Right lobe of liver (tissue), 6 donors: ENCODE measurements at regions not wholly inside any gene's neighbourhood (a gene's known extent, or its start where the extent isn't known, plus 50 kb on each side); places are given as distances from the start of the nearest gene placed in this dataset.

Source experiments
- ATAC-seq, 4 donors: fragments of 200-7000 bp; cut with Tn5 transposase; one replicate each; pipeline ENCODE4 v1.9.1; 2020; ENCODE audit warnings: mild to moderate bottlenecking in 4 of 4, moderate library complexity in 4 of 4
- DNase-seq, 3 donors: peaks; one replicate each; pipeline ENCODE4 v3.0.0-alpha.2; 2020
- H3K27ac ChIP-seq, 3 donors: fragments of 200-600 bp; one replicate each; pipeline ENCODE4 v1.8.0; 2022
- H3K27me3 ChIP-seq, 2 donors: fragments of 200-600 bp; one replicate each; pipeline ENCODE4 v1.8.0; 2022
- H3K36me3 ChIP-seq, 4 donors: fragments of 200-600 bp; sonication (generic) in 1 of 4; one replicate each; pipeline versions ENCODE4 v1.5.1 to v1.8.0; 2017 to 2022; ENCODE audit warnings: control low read depth in 1 of 4
- H3K4me1 ChIP-seq, 4 donors: fragments of 200-600 bp; sonication (generic) in 1 of 4; one replicate each; pipeline versions ENCODE4 v1.5.1 to v1.8.0; 2017 to 2022; ENCODE audit warnings: control low read depth in 1 of 4
- H3K4me3 ChIP-seq, 3 donors: fragments of 200-600 bp; one replicate each; pipeline ENCODE4 v1.8.0; 2022
- H3K9me3 ChIP-seq, 4 donors: fragments of 200-600 bp; sonication (generic) in 1 of 4; one replicate each; pipeline versions ENCODE4 v1.5.1 to v1.8.0; 2017 to 2022; ENCODE audit warnings: control low read depth in 1 of 4
- POLR2A ChIP-seq: fragments of 450-650 bp; IDR thresholded peaks from one replicate; pipeline ENCODE4 v1.6.1; 2017; ENCODE audit warnings: antibody characterized with exemption, mild to moderate bottlenecking
- WGBS: methylation state at CpG from one replicate; pipeline ENCODE4 v1.1.6; 2018; ENCODE audit warnings: low coverage, low lambda C conversion rate; ENCODE audit not compliant: insufficient coverage; ENCODE audit errors: missing lambda C conversion rate; 5-methylcytosine and 5-hydroxymethylcytosine counted together
- intact Hi-C, 2 donors: fragments of 100-400 bp; cut with DNase I; formaldehyde crosslinking; loops; one replicate each; pipeline versions ENCODE4 v1.11.2 to v1.14.1; 2022
- TF ChIP-seq, protein P1 (sequence below), 4 donors: fragments of 200-600 bp in 3 of 4; fragments of 450-650 bp in 1 of 4; IDR thresholded peaks; one replicate each; pipeline versions ENCODE4 v1.5.1 to v1.8.0; 2016 to 2022; ENCODE audit warnings: antibody characterized with exemption in 4 of 4, mild to moderate bottlenecking in 2 of 4
- donor health status: DM: no; HTN: yes; CAD: no.
- donor health status: DM: no; HTN: no; CAD: no.
- donor health status: DM: no; HTN: no; CAD: no.
- donor health status: DM: no; HTN: yes; CAD: no.
- donor health status: DM: no; HTN: yes; CAD: no.

DNA sequence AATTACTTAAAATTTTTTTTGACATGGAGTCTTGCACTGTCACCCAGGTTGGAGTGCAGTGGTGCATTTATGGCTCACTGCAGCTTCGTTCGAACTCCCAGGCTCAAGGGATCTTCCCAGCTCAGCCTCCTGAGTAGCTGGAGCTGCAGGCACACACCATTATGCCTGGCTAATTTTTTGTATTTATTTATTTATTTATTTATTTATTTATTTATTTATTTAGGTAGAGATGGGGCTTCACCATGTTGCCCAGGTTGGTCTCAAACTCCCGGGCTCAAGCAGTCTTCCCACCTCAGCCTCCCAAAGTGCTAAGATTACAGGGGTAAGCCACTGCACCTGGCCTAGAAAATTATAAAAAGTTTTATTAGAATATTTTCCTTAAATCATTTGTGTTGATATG lies 73.6 kb downstream of the DACT1 start:
- no peaks in the 10 kb centered on the region for H3K4me1 ChIP-seq
- TF ChIP-seq, protein P1, sequence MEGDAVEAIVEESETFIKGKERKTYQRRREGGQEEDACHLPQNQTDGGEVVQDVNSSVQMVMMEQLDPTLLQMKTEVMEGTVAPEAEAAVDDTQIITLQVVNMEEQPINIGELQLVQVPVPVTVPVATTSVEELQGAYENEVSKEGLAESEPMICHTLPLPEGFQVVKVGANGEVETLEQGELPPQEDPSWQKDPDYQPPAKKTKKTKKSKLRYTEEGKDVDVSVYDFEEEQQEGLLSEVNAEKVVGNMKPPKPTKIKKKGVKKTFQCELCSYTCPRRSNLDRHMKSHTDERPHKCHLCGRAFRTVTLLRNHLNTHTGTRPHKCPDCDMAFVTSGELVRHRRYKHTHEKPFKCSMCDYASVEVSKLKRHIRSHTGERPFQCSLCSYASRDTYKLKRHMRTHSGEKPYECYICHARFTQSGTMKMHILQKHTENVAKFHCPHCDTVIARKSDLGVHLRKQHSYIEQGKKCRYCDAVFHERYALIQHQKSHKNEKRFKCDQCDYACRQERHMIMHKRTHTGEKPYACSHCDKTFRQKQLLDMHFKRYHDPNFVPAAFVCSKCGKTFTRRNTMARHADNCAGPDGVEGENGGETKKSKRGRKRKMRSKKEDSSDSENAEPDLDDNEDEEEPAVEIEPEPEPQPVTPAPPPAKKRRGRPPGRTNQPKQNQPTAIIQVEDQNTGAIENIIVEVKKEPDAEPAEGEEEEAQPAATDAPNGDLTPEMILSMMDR (IDR thresholded peaks at IDR 0.05): no peak
- no peak for TF ChIP-seq POLR2A
- H3K27ac ChIP-seq: no peak overlapping the region
- H3K36me3 ChIP-seq: no peaks in the 10 kb centered on the region
- ATAC-seq (no peak), DNase-seq (no peak)
- intact Hi-C loops: no loop called here
- no peaks in the 10 kb centered on the region for H3K9me3 ChIP-seq
- WGBS: 70% methylated on average over 1 of the region's 3 CpGs
- no peak overlapping the region for H3K4me3 ChIP-seq
- no peaks in the 10 kb centered on the region for H3K27me3 ChIP-seq

DNA sequence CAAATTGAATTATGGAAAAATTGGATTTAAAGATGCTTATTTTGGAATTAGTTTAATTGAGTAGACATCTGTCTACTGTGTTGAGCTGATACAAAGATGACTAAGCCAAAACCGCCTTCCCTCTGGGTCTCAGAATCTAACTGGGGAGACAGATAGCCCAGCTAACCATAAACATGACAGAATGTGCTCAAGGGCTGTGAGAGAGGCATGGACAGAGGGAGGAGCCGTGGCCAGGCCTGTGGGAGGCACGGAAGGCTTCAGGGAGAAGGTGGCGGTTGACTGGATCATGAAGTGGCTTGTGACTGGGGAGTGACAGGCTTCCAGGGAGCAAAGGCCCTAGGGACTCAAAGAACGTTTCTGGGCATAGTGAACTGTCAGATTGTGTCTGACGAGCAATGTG lies 74.6 kb downstream of the DACT1 start:
- Histone ChIP-seq H3K27me3 (no peaks in the 10 kb centered on the region), H3K4me1 (no peaks in the 10 kb centered on the region), H3K4me3 (no peak overlapping the region), H3K9me3 (no peaks in the 10 kb centered on the region), H3K36me3 (no peaks in the 10 kb centered on the region), H3K27ac (no peak overlapping the region)
- no peak for DNase-seq
- WGBS: 66% methylated on average over 6 of the region's 6 CpGs
- ATAC-seq: no peak
- TF ChIP-seq, protein P1 (IDR thresholded peaks at IDR 0.05): no peak
- TF ChIP-seq POLR2A: no peak
- intact Hi-C loops: no loop called here

DNA sequence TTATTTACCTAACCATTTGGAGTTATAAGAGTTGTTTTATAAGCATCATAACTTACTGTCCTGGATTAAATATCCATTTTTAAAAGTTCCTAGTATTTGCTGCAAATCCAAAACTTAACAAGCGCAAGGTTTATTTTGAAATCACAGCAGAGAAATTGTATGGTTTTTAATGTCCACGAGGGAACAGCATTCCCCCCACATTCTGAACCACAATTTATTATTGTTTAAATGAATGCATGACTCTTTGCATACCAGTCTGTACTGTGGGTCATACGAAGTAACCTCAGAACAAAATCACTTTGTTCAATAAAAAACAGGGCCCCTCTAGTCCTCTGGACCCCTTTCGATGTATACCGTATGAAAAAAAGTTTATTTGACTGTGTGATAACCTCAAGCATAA lies 75.9 kb downstream of the DACT1 start:
- intact Hi-C loops: no loop called here
- 67% methylated on average over 5 of the region's 5 CpGs for WGBS
- ATAC-seq: no peak

DNA sequence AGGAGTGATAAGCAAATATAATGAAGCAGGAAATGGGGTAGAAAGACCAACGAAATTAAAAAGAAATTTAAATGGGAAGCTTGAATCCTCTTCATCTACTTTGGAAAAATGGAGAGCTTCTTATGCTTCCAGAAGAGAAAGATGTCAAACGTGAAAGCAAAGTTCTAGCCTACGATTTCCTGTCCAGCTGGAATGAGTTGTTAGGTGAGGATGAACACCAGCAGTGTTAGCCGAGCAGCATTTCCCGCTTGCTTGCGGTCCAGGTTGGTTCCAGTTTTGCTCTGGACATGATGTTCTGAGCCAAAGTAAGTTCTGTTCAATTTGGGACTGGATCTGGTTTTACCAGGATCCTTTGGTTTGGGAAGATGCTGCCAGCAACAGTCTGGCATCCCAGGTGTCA lies 78.9 kb downstream of the DACT1 start:
- ATAC-seq: no peak
- Histone ChIP-seq H3K27ac (no peak overlapping the region), H3K9me3 (no peaks in the 10 kb centered on the region), H3K4me1 (no peaks in the 10 kb centered on the region), H3K4me3 (no peak overlapping the region), H3K27me3 (no peaks in the 10 kb centered on the region), H3K36me3 (no peaks in the 10 kb centered on the region)
- intact Hi-C loops: no loop called here
- no peak for DNase-seq
- no peak for TF ChIP-seq POLR2A
- TF ChIP-seq, protein P1 (IDR thresholded peaks at IDR 0.05): no peak
- 44% methylated on average over 2 of the region's 6 CpGs for WGBS

More for the DNA sequence above, 75.9 kb downstream of the DACT1 start:
- no peak for DNase-seq
- Histone ChIP-seq H3K4me3 (no peak overlapping the region), H3K4me1 (no peaks in the 10 kb centered on the region), H3K27me3 (no peaks in the 10 kb centered on the region), H3K36me3 (no peaks in the 10 kb centered on the region), H3K27ac (no peak overlapping the region), H3K9me3 (no peaks in the 10 kb centered on the region)
- TF ChIP-seq, protein P1 (IDR thresholded peaks at IDR 0.05): no peak
- no peak for TF ChIP-seq POLR2A

DNA sequence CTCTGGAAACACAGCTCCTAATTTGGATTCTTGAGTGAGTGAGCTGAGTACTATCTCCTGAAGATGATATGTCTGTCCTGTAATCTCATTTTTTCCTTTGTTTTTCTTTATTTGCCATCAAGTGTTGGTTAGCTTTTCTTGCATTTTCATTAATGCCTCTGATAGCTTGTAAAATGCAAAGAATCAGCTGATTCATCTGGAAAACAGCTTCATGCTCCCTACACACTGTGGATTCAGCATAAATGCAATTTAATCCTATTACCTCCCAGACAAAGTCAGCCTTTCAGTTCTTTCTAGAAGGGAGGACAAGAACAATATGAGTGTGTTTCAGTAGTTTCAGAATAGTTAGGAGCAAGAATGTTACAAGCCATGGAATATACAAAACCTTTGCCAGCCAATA lies 79.4 kb downstream of the DACT1 start:
- intact Hi-C loops: no loop called here
- TF ChIP-seq, protein P1 (IDR thresholded peaks at IDR 0.05): no peak
- no peak for TF ChIP-seq POLR2A
- Histone ChIP-seq H3K9me3 (no peaks in the 10 kb centered on the region), H3K4me3 (no peak overlapping the region), H3K4me1 (no peaks in the 10 kb centered on the region), H3K27ac (no peak overlapping the region), H3K36me3 (no peaks in the 10 kb centered on the region), H3K27me3 (no peaks in the 10 kb centered on the region)
- ATAC-seq: no peak
- no peak for DNase-seq
